SK-N-MC (cell line): ENCODE measurements at regions not wholly inside any gene's neighbourhood (a gene's known extent, or its start where the extent isn't known, plus 50 kb on each side); places are given as distances from the start of the nearest gene placed in this dataset.

Experiments used
- EZH2 ChIP-seq: fragments of 200-600 bp; sonication (generic); IDR thresholded peaks from one replicate; pipeline ENCODE4 v1.6.1; 2017; ENCODE audit warnings: antibody characterized with exemption
- POLR2AphosphoS5 ChIP-seq: IDR thresholded peaks from 2 replicates; pipeline ENCODE4 v1.6.1; 2012; ENCODE audit warnings: mild to moderate bottlenecking, low read depth, low read length, borderline replicate concordance

GRCh38 chr18:75836516-75836915, 409.0 kb upstream of the SMIM21 start:
- TF ChIP-seq EZH2 (no peak), POLR2AphosphoS5 (no peak)
